ENCODE measurements at regions not wholly inside any gene's neighbourhood (a gene's known extent, or its start where the extent isn't known, plus 50 kb on each side); places are given as distances from the start of the nearest gene placed in this dataset.

DNA sequence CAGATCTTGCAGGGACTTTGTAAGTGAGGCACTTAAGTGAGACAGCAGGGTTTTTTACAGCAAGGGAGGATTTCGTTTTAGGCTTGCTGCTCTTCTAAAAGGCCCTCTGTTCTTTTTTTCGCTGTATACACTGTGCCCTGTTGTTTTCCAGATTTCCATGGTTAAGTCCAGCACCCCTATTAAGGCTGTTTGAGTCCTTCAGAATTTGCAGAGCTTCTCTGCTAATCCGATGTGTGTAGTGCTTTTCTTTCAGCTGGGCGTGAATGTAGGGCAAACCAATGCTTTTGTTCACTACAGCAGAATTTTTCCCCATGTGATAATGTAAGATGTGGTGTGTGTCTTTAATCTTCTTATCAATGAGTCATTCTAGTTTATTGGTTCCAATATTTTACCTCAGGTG lies 200.5 kb upstream of the RREB1 start:
- TF ChIP-seq, protein P1, sequence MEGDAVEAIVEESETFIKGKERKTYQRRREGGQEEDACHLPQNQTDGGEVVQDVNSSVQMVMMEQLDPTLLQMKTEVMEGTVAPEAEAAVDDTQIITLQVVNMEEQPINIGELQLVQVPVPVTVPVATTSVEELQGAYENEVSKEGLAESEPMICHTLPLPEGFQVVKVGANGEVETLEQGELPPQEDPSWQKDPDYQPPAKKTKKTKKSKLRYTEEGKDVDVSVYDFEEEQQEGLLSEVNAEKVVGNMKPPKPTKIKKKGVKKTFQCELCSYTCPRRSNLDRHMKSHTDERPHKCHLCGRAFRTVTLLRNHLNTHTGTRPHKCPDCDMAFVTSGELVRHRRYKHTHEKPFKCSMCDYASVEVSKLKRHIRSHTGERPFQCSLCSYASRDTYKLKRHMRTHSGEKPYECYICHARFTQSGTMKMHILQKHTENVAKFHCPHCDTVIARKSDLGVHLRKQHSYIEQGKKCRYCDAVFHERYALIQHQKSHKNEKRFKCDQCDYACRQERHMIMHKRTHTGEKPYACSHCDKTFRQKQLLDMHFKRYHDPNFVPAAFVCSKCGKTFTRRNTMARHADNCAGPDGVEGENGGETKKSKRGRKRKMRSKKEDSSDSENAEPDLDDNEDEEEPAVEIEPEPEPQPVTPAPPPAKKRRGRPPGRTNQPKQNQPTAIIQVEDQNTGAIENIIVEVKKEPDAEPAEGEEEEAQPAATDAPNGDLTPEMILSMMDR (IDR thresholded peaks at IDR 0.05) = no peak
- no peak for TF ChIP-seq ZFX (IDR thresholded peaks at IDR 0.05; ENCODE audit: borderline replicate concordance)

Measured in 22Rv1 (cell line).